Breast epithelium (tissue), 3 donors: ENCODE measurements at regions not wholly inside any gene's neighbourhood (a gene's known extent, or its start where the extent isn't known, plus 50 kb on each side); places are given as distances from the start of the nearest gene placed in this dataset.

Experiments
- POLR2A ChIP-seq: fragments of 450-650 bp; IDR thresholded peaks from one replicate; pipeline ENCODE4 v1.6.1; 2016; ENCODE audit warnings: antibody characterized with exemption, mild to moderate bottlenecking, moderate library complexity
- POLR2AphosphoS5 ChIP-seq, 3 donors: sonication (generic); formaldehyde crosslinking; IDR thresholded peaks; one replicate each; pipeline ENCODE4 v1.6.1; 2017; ENCODE audit warnings: antibody characterized with exemption in 3 of 3
- TF ChIP-seq, protein P1 (sequence below), 3 donors: fragments of 450-650 bp; IDR thresholded peaks; one replicate each; pipeline ENCODE4 v1.5.1; 2016 to 2017; ENCODE audit warnings: antibody characterized with exemption in 3 of 3, mild to moderate bottlenecking in 3 of 3, moderate library complexity in 3 of 3

GRCh38 chr15:84099181-84099580 lies 136.4 kb upstream of the GOLGA6L4 start:
- TF ChIP-seq, protein P1, sequence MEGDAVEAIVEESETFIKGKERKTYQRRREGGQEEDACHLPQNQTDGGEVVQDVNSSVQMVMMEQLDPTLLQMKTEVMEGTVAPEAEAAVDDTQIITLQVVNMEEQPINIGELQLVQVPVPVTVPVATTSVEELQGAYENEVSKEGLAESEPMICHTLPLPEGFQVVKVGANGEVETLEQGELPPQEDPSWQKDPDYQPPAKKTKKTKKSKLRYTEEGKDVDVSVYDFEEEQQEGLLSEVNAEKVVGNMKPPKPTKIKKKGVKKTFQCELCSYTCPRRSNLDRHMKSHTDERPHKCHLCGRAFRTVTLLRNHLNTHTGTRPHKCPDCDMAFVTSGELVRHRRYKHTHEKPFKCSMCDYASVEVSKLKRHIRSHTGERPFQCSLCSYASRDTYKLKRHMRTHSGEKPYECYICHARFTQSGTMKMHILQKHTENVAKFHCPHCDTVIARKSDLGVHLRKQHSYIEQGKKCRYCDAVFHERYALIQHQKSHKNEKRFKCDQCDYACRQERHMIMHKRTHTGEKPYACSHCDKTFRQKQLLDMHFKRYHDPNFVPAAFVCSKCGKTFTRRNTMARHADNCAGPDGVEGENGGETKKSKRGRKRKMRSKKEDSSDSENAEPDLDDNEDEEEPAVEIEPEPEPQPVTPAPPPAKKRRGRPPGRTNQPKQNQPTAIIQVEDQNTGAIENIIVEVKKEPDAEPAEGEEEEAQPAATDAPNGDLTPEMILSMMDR (IDR thresholded peaks at IDR 0.05): no peak
- TF ChIP-seq POLR2AphosphoS5 (IDR thresholded peaks at IDR 0.05) (no peak), POLR2A (no peak)
